IgD-negative memory B cell (primary cell): ENCODE measurements at regions not wholly inside any gene's neighbourhood (a gene's known extent, or its start where the extent isn't known, plus 50 kb on each side); places are given as distances from the start of the nearest gene placed in this dataset.

Source experiments
- H3K27ac Mint-ChIP-seq, 3 donors: one replicate each; pipeline ENCODE4 v1.8.0; 2020 to 2022; ENCODE audit warnings: mild to moderate bottlenecking in 3 of 3, mixed read lengths in 3 of 3, moderate library complexity in 1 of 3
- H3K27me3 Mint-ChIP-seq: one replicate; pipeline ENCODE4 v1.8.0; 2021; ENCODE audit warnings: mixed read lengths
- H3K36me3 Mint-ChIP-seq: one replicate; pipeline ENCODE4 v1.8.0; 2020; ENCODE audit warnings: mild to moderate bottlenecking, mixed read lengths
- H3K4me1 Mint-ChIP-seq, 3 donors: one replicate each; pipeline ENCODE4 v1.8.0; 2020 to 2022; ENCODE audit warnings: mixed read lengths in 3 of 3, mild to moderate bottlenecking in 1 of 3
- H3K4me3 Mint-ChIP-seq, 4 donors: one replicate each; pipeline ENCODE4 v1.8.0; 2020 to 2022; ENCODE audit warnings: mild to moderate bottlenecking in 4 of 4, mixed read lengths in 4 of 4, moderate library complexity in 3 of 4
- H3K9me3 Mint-ChIP-seq, 3 donors: one replicate each; pipeline ENCODE4 v1.8.0; 2020 to 2021; ENCODE audit warnings: mixed read lengths in 3 of 3, mild to moderate bottlenecking in 1 of 3

- Mint-ChIP-seq H3K9me3 (peaks cover 0 to 2% (median 0%) of the 10 kb centered on the region in 3 donors), H3K4me1 (no peaks in the 10 kb centered on the region), H3K4me3 (no peak overlapping the region), H3K36me3 (no peaks in the 10 kb centered on the region), H3K27ac (no peak overlapping the region), H3K27me3 (peaks cover 10% of the 10 kb centered on the region)
Measured at GRCh38 chr6:170019818-170020583, 268.6 kb downstream of the ERMARD start.

GRCh38 chr6:170018936-170019817 is 267.8 kb downstream of the ERMARD start:
- Mint-ChIP-seq H3K4me1 (no peaks in the 10 kb centered on the region), H3K27me3 (peaks cover 10% of the 10 kb centered on the region), H3K4me3 (no peak overlapping the region), H3K9me3 (peaks cover 0 to 4% (median 0%) of the 10 kb centered on the region in 3 donors), H3K27ac (no peak overlapping the region), H3K36me3 (no peaks in the 10 kb centered on the region)

- no peaks in the 10 kb centered on the region for H3K36me3 Mint-ChIP-seq
- no peak overlapping the region for H3K27ac Mint-ChIP-seq
- H3K4me1 Mint-ChIP-seq = no peaks in the 10 kb centered on the region
- peaks cover 14% of the 10 kb centered on the region for H3K27me3 Mint-ChIP-seq
- peaks cover 0 to 4% (median under 1%) of the 10 kb centered on the region in 3 donors for H3K9me3 Mint-ChIP-seq
- H3K4me3 Mint-ChIP-seq = no peak overlapping the region
Measured at GRCh38 chr6:170018422-170018935, 267.1 kb downstream of the ERMARD start.

- Mint-ChIP-seq H3K27ac (no peak overlapping the region), H3K27me3 (peaks cover 16% of the 10 kb centered on the region), H3K9me3 (peaks cover 0 to 5% (median 4%) of the 10 kb centered on the region in 3 donors), H3K4me3 (no peak overlapping the region), H3K36me3 (no peaks in the 10 kb centered on the region), H3K4me1 (no peaks in the 10 kb centered on the region)
Measured at GRCh38 chr6:170017603-170018320, 266.3 kb downstream of the ERMARD start.

- no peaks in the 10 kb centered on the region for H3K4me1 Mint-ChIP-seq
Measured at GRCh38 chr6:170013815-170014214, 262.4 kb downstream of the ERMARD start.

GRCh38 chr6:170012037-170012330 is 260.6 kb downstream of the ERMARD start:
- Mint-ChIP-seq H3K9me3 (peaks cover 0 to 5% (median 2%) of the 10 kb centered on the region in 3 donors), H3K27ac (no peak overlapping the region), H3K36me3 (no peaks in the 10 kb centered on the region), H3K4me3 (no peak overlapping the region), H3K4me1 (no peaks in the 10 kb centered on the region), H3K27me3 (peaks cover 20% of the 10 kb centered on the region)

More at GRCh38 chr6:170013815-170014214, 262.4 kb downstream of the ERMARD start:
- H3K27me3 Mint-ChIP-seq = peaks cover 20% of the 10 kb centered on the region
- H3K27ac Mint-ChIP-seq = no peak overlapping the region
- no peak overlapping the region for H3K4me3 Mint-ChIP-seq
- peaks cover 0 to 5% (median 2%) of the 10 kb centered on the region in 3 donors for H3K9me3 Mint-ChIP-seq
- H3K36me3 Mint-ChIP-seq = no peaks in the 10 kb centered on the region

GRCh38 chr6:170011204-170012036 is 260.0 kb downstream of the ERMARD start:
- peaks cover 0 to 5% (median 2%) of the 10 kb centered on the region in 3 donors for H3K9me3 Mint-ChIP-seq
- no peak overlapping the region for H3K27ac Mint-ChIP-seq
- no peaks in the 10 kb centered on the region for H3K4me1 Mint-ChIP-seq
- H3K36me3 Mint-ChIP-seq = no peaks in the 10 kb centered on the region
- H3K27me3 Mint-ChIP-seq = peaks cover 20% of the 10 kb centered on the region
- H3K4me3 Mint-ChIP-seq = no peak overlapping the region

- Mint-ChIP-seq H3K9me3 (peaks cover under 1 to 5% (median 2%) of the 10 kb centered on the region in 3 donors), H3K36me3 (no peaks in the 10 kb centered on the region), H3K27ac (no peak overlapping the region), H3K4me3 (no peak overlapping the region), H3K4me1 (peaks cover 0 to under 1% (median 0%) of the 10 kb centered on the region in 3 donors), H3K27me3 (peaks cover 18% of the 10 kb centered on the region)
Measured at GRCh38 chr6:170010665-170011203, 259.3 kb downstream of the ERMARD start.

GRCh38 chr6:170008294-170008785 is 256.9 kb downstream of the ERMARD start:
- H3K27ac Mint-ChIP-seq = peak overlapping the region in 1 of 3 donors; percentile 50
- no peaks in the 10 kb centered on the region for H3K36me3 Mint-ChIP-seq
- H3K9me3 Mint-ChIP-seq = peaks cover 8 to 11% (median 9%) of the 10 kb centered on the region in 3 donors
- H3K4me3 Mint-ChIP-seq = no peak overlapping the region
- peaks cover 14% of the 10 kb centered on the region for H3K27me3 Mint-ChIP-seq
- H3K4me1 Mint-ChIP-seq = peaks cover 0 to 5% (median 0%) of the 10 kb centered on the region in 3 donors

- peaks cover 6 to 11% (median 8%) of the 10 kb centered on the region in 3 donors for H3K9me3 Mint-ChIP-seq
- no peak overlapping the region for H3K4me3 Mint-ChIP-seq
- no peaks in the 10 kb centered on the region for H3K36me3 Mint-ChIP-seq
- peaks cover 0 to 5% (median 0%) of the 10 kb centered on the region in 3 donors for H3K4me1 Mint-ChIP-seq
- no peak overlapping the region for H3K27ac Mint-ChIP-seq
- H3K27me3 Mint-ChIP-seq = peaks cover 12% of the 10 kb centered on the region
Measured at GRCh38 chr6:170007468-170008293, 256.3 kb downstream of the ERMARD start.

GRCh38 chr6:170006900-170007467 is 255.6 kb downstream of the ERMARD start:
- H3K36me3 Mint-ChIP-seq = peaks cover 2% of the 10 kb centered on the region
- peaks cover 0 to 5% (median 0%) of the 10 kb centered on the region in 3 donors for H3K4me1 Mint-ChIP-seq
- H3K4me3 Mint-ChIP-seq = no peak overlapping the region
- H3K9me3 Mint-ChIP-seq = peaks cover 11 to 14% (median 11%) of the 10 kb centered on the region in 3 donors
- no peak overlapping the region for H3K27ac Mint-ChIP-seq
- H3K27me3 Mint-ChIP-seq = peaks cover 12% of the 10 kb centered on the region

- H3K27me3 Mint-ChIP-seq = peaks cover 10% of the 10 kb centered on the region
- H3K36me3 Mint-ChIP-seq = peaks cover 2% of the 10 kb centered on the region
- peaks cover 11 to 18% (median 12%) of the 10 kb centered on the region in 3 donors for H3K9me3 Mint-ChIP-seq
- H3K4me3 Mint-ChIP-seq = no peak overlapping the region
- H3K27ac Mint-ChIP-seq = no peak overlapping the region
- H3K4me1 Mint-ChIP-seq = peaks cover 0 to 5% (median 0%) of the 10 kb centered on the region in 3 donors
Measured at GRCh38 chr6:170006071-170006899, 254.9 kb downstream of the ERMARD start.
